Omental fat pad (tissue), 3 donors: ENCODE measurements at regions not wholly inside any gene's neighbourhood (a gene's known extent, or its start where the extent isn't known, plus 50 kb on each side); places are given as distances from the start of the nearest gene placed in this dataset.

Source experiments
- ATAC-seq: fragments of 150-250 bp; one replicate; pipeline ENCODE4 v1.9.1; 2016; ENCODE audit warnings: mild to moderate bottlenecking, moderate library complexity; ENCODE audit not compliant: low FRiP score
- DNase-seq: peaks from one replicate; pipeline ENCODE4 v3.0.0-alpha.2; 2019; ENCODE audit warnings: low spot score
- CTCF ChIP-seq, 3 donors: fragments of 450-650 bp; IDR thresholded peaks; one replicate each; pipeline ENCODE4 v1.5.1; 2016 to 2017; ENCODE audit warnings: antibody characterized with exemption in 3 of 3, mild to moderate bottlenecking in 3 of 3, moderate library complexity in 2 of 3

- ATAC-seq (no peak), DNase-seq (no peak)
- no peak for TF ChIP-seq CTCF (IDR thresholded peaks at IDR 0.05)
Observed at GRCh38 chr10:131841661-131842139, 59.1 kb upstream of the PPP2R2D start.

GRCh38 chr10:131842351-131843088, 58.3 kb upstream of the PPP2R2D start:
- ATAC-seq (peak; percentile 10), DNase-seq (no peak)
- no peak for TF ChIP-seq CTCF (IDR thresholded peaks at IDR 0.05)

DNA sequence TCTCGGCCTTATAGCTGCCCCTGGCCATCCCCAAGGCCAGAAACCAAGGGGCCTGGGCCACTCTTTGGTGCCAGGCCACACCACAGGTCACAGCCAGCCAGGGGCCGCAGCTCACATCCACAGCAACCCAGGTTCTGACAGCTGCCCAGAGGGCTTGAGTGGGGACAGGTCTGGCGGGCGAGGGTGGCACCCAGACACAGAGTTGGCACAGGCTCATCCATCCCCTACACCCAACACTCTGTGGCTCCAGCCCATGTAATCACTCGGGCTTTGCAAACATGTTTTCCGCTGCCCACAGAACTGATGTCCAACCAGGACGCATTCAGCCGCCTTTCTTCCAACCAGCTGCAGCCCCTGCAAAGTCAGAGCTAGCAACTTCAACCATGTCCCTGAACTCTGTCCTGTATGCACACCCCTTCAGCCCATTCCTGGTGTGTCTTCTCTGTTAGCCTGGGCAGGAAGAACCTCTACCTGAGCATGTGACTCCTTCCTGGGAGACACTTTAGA, 57.7 kb upstream of the PPP2R2D start:
- peak; percentile 7 for ATAC-seq
- DNase-seq = no peak

DNA sequence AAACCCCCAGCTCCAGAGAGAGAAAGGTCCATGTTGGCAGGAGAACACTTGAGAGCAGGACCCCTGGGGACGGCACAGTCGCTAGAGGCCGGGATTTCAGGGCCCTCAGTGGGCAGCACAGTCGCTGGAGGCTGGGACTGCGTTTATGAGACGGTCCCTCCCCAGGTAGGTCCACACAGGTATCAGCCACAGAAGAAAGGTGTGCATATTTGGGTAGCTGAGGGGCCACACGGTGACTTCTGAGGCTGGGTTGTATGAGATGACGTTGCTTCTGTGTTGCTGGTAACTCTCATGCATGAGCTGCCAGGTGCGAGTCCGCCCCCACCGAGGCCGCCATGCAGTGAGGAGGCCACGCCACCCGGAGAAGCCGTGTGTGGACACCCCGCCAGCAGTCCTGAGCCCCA, 56.9 kb upstream of the PPP2R2D start:
- no peak for TF ChIP-seq CTCF (IDR thresholded peaks at IDR 0.05)
- DNase-seq = no peak
- no peak for ATAC-seq

More for the DNA sequence above, 57.7 kb upstream of the PPP2R2D start:
- TF ChIP-seq CTCF (IDR thresholded peaks at IDR 0.05) = no peak

DNA sequence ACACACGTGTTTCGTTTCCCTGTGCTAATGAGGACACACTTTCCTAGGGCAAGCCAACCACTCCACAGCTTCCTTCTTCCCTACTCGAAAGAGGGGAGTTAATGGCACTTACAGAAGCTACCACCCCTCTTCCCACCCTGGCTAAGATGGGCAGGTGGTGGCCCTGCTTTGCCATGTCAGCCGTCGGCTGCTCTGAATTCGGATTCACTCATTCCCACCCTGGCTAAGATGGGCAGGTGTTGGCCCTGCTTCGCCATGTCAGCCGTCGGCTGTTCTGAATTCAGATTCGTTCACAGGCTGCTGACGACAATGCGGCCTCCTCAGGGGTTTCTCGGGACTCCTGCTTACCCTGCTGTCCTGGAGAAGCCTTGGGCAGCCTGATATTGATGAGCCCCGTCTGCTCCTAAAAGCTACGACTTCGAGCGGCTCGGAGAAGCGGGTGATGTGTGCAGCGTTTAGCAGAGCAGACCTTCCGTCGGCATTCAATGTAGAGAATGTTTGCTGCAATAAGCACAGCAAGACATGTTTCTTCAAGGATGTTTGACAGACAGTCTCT, 56.2 kb upstream of the PPP2R2D start:
- TF ChIP-seq CTCF (IDR thresholded peaks at IDR 0.05) = no peak
- no peak for DNase-seq
- ATAC-seq = no peak

- DNase-seq = no peak
- ATAC-seq = no peak
Observed at GRCh38 chr10:131845505-131846239, 55.1 kb upstream of the PPP2R2D start.

More at GRCh38 chr10:131845505-131846239, 55.1 kb upstream of the PPP2R2D start:
- no peak for TF ChIP-seq CTCF (IDR thresholded peaks at IDR 0.05)
